Large intestine (tissue), 3 donors: ENCODE measurements at regions not wholly inside any gene's neighbourhood (a gene's known extent, or its start where the extent isn't known, plus 50 kb on each side); places are given as distances from the start of the nearest gene placed in this dataset.

Experiments used
- DNase-seq, 2 donors: peaks; one replicate each; pipeline versions ENCODE4 v3.0.0 to v3.0.0-alpha.2; 2013
- H3K27ac ChIP-seq: one replicate; pipeline ENCODE4 v1.5.1; 2013; ENCODE audit warnings: low read length
- H3K27me3 ChIP-seq: 2 replicates; pipeline ENCODE4 v1.6.1; 2013; ENCODE audit warnings: low read length; ENCODE audit not compliant: control insufficient read depth, insufficient read depth
- H3K36me3 ChIP-seq: 2 replicates; pipeline ENCODE4 v1.6.1; 2013; ENCODE audit warnings: low read length; ENCODE audit not compliant: control insufficient read depth, insufficient read depth
- H3K4me1 ChIP-seq: one replicate; pipeline ENCODE4 v1.6.1; 2013; ENCODE audit warnings: low read length; ENCODE audit not compliant: control insufficient read depth, insufficient read depth
- H3K4me3 ChIP-seq: one replicate; pipeline ENCODE4 v1.5.1; 2013; ENCODE audit warnings: low read length
- H3K9me3 ChIP-seq: one replicate; pipeline ENCODE4 v1.6.1; 2013; ENCODE audit warnings: mild to moderate bottlenecking, low read depth, low read length, moderate library complexity; ENCODE audit not compliant: control insufficient read depth
- WGBS: methylation state at CpG from one replicate; pipeline ENCODE4 v1.1.5; 2013; ENCODE audit warnings: low lambda C conversion rate; ENCODE audit not compliant: insufficient coverage; 5-methylcytosine and 5-hydroxymethylcytosine counted together

DNA sequence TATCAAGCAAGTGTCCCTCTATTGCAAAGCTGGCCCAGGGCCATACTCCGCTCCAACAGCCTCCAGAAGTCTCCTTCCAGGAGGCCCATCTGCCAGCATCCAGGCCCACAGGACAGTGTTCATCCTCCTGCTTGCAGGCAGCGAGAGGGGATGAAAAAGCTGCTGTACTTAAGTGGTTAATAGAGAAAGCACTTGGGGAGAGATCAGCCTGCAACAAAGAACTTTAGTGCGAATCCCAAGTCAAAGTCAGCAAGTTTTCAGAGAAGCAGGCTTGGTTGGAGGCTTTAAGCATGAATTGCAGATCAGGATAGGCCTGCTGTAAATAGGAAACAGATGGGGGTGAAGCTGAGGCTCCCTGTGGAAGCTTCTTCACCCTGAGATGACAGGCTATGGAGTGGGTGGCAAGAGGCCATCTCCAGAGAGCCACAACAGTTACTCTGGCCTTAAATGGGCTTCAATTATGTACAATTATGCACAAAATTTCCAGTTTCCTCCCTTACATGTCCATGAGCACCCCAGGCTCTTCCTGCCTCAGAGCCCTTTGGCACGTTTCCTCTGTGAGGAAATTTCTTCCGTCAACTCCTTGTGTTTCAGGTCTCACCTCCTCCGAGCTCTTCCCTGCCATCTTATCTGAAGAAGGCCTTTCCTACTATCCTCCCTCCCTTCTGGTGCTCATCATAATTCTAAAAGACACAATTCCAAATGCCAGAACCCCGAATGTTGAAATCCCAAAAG, 98.0 kb upstream of the NR3C1 start:
- H3K4me1 ChIP-seq: peaks cover 16% of the 10 kb centered on the region
- H3K9me3 ChIP-seq: no peaks in the 10 kb centered on the region
- no peaks in the 10 kb centered on the region for H3K27me3 ChIP-seq
- no peak for DNase-seq
- no peak overlapping the region for H3K27ac ChIP-seq
- 100% methylated on average over 1 of the region's 7 CpGs for WGBS
- no peaks in the 10 kb centered on the region for H3K36me3 ChIP-seq
- H3K4me3 ChIP-seq: no peak overlapping the region

DNA sequence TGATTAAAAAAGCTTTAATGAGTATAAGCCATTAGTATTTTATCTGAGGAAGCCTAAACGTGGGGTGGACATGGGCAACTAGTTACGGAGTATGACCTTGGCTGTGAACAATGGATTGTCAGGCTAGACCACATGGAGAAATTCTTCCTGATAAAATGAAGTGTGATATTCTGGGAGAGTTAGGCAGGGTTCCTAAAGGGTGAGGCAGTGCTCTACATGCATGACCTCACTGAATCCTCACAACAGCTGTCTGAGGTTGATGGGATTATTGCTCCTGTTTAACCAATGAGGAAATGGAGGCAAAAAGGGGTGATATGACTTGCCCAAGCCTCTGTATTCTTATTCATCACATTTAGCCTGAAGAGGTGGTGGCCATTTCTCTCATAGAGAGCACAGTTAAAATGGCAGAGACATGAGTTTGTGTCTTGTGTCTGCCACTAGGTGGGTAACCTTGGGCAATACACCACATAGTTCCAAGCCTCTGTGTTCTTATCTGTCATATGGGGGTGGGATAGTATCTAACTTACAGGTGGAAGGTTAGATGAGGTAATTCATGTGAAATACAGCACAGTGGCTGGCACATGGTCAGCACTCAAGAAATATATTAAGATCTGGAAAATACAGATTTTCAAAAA, 96.1 kb upstream of the NR3C1 start:
- Histone ChIP-seq H3K36me3 (no peaks in the 10 kb centered on the region), H3K4me3 (no peak overlapping the region), H3K27me3 (no peaks in the 10 kb centered on the region), H3K9me3 (no peaks in the 10 kb centered on the region), H3K27ac (no peak overlapping the region), H3K4me1 (peaks cover 8% of the 10 kb centered on the region)
- WGBS: 71% methylated on average over 2 of the region's 2 CpGs
- no peak for DNase-seq

DNA sequence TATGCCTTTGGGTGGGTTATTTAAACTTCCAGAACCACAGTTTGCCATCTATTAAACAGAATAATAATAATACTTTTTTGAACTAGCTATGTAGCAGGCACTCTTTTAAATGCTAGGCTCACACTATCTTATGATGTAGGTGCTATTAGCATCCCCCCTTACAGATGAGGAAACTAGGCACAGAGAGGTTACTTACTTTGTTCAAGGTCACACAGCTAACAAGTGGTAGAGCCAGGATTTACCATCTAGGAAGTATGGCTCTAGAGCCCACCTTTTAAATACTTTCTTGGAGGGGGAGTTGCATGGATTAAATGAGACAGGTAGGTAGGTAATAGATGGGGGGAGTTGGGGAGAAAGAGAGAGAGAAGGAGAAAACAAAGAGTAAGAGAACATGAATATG, 95.3 kb upstream of the NR3C1 start:
- no peak for DNase-seq
- H3K4me3 ChIP-seq: no peak overlapping the region
- peaks cover 8% of the 10 kb centered on the region for H3K4me1 ChIP-seq
- H3K27ac ChIP-seq: no peak overlapping the region
- no peaks in the 10 kb centered on the region for H3K27me3 ChIP-seq
- H3K9me3 ChIP-seq: no peaks in the 10 kb centered on the region
- no peaks in the 10 kb centered on the region for H3K36me3 ChIP-seq

DNA sequence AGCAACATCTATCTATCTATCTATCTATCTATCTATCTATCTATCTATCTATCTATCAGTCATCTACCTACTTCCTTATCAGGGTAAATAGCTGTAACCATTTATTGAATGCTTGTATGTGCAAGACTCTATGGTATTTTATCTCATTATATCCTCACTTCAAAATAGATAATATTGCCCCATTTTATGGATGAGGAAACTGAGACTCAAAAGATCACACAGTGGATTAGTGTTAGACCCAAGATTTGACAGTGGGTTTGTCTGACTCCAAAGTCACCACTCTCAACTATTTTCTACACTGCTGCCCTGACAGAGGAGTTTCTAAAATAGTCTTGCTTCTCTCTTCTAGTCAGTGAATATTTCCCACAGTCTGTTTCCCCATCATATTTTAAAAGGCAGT, 94.3 kb upstream of the NR3C1 start:
- no peak for DNase-seq
- peaks cover 8% of the 10 kb centered on the region for H3K4me1 ChIP-seq
- H3K27ac ChIP-seq: no peak overlapping the region
- H3K4me3 ChIP-seq: no peak overlapping the region
- H3K36me3 ChIP-seq: no peaks in the 10 kb centered on the region
- no peaks in the 10 kb centered on the region for H3K9me3 ChIP-seq
- H3K27me3 ChIP-seq: no peaks in the 10 kb centered on the region

DNA sequence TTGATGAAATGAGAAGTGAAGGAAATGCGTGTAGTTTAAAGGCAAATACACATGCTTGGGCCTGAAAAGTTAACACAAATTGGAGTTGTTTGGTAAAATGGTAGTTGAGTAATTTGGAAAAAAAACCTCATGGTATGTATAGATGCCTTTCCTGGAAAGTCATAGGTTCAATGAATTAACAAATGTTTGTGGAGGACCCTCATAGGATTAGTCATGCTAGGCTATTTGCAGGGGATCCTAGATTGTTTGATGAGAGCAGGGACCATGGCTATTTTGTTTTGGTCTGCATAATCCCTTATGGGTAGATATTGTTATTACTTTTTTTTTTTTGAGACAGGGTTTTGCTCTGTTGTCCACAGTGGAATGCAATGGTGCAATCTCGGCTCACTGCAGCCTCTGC, 93.5 kb upstream of the NR3C1 start:
- no CpG with 5 or more reads among the region's 2 CpGs for WGBS
- Histone ChIP-seq H3K4me3 (no peak overlapping the region), H3K27ac (no peak overlapping the region), H3K36me3 (no peaks in the 10 kb centered on the region), H3K27me3 (no peaks in the 10 kb centered on the region), H3K4me1 (peaks cover 8% of the 10 kb centered on the region), H3K9me3 (no peaks in the 10 kb centered on the region)
- no peak for DNase-seq

DNA sequence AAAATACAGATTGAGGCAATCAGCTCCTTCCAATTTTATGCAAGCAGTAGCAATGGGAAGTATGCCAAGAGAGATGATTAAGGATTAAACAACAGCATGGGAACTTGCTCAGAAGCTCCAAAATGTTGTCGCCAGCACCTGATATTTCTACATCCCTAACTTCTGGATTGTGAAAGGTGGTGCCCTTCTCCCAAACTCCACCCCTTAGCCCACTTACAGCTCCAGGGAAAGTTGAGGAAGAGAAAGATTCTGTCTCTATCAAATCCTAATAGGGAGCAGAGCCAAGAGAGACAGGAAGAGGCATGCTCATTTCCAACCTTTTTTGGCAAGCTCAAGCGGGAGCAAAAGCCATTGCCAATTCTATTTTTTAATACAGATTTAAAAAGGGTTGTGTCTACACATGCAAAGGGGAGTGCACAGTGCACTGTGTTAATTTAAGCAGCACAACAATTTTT, 92.4 kb upstream of the NR3C1 start:
- Histone ChIP-seq H3K27ac (no peak overlapping the region), H3K27me3 (no peaks in the 10 kb centered on the region), H3K36me3 (no peaks in the 10 kb centered on the region), H3K9me3 (no peaks in the 10 kb centered on the region), H3K4me3 (no peak overlapping the region), H3K4me1 (peaks cover 1% of the 10 kb centered on the region)
- DNase-seq: peak in 1 of 2 donors; percentile 24
- no CpG with 5 or more reads among the region's 2 CpGs for WGBS

DNA sequence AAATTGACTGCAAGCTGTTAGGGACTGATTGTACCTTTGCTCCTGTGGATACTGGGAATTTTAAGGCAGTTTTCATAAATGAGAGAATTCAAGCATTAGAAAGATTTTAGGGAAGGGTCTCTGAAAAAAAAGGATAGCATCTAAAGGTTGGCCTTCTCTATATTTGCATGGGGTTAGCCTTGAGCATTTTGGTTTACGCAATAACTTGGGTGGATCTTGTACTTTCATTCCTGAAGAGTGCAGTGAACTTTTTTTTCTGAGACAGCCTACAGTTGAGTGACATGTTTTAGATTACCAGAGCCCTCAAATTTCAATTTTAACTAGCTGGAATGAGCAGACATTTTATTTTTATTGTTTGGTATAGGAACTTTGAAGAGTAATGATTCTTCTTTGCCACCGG, 91.6 kb upstream of the NR3C1 start:
- Histone ChIP-seq H3K4me3 (no peak overlapping the region), H3K4me1 (no peaks in the 10 kb centered on the region), H3K36me3 (no peaks in the 10 kb centered on the region), H3K27me3 (no peaks in the 10 kb centered on the region), H3K9me3 (no peaks in the 10 kb centered on the region), H3K27ac (no peak overlapping the region)
- DNase-seq: peak; percentile 26 to 57
- WGBS: 100% methylated on average over 1 of the region's 2 CpGs

DNA sequence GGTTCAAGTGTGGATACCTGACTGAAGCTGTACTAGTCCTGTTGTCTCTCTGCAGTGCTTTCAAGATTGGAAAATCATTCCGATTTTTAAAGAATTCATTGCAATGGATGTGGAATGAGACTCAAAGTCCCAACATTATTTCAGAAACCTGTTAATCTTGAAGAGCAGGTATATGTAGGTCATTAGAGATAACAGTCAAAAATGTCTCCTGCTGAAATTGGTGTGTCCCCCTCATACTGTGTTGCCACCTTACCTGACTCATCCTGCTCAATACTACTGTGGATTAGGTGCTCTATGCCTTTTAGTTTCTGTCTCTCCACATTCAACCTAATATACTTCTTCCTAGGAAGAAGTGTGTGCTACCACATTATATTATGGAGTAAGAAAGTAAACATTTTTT, 91.1 kb upstream of the NR3C1 start:
- no peaks in the 10 kb centered on the region for H3K36me3 ChIP-seq
- no peak for DNase-seq
- no peak overlapping the region for H3K27ac ChIP-seq
- no CpG with 5 or more reads among the region's 1 CpG for WGBS
- H3K4me3 ChIP-seq: no peak overlapping the region
- H3K27me3 ChIP-seq: no peaks in the 10 kb centered on the region
- H3K9me3 ChIP-seq: no peaks in the 10 kb centered on the region
- H3K4me1 ChIP-seq: no peaks in the 10 kb centered on the region

DNA sequence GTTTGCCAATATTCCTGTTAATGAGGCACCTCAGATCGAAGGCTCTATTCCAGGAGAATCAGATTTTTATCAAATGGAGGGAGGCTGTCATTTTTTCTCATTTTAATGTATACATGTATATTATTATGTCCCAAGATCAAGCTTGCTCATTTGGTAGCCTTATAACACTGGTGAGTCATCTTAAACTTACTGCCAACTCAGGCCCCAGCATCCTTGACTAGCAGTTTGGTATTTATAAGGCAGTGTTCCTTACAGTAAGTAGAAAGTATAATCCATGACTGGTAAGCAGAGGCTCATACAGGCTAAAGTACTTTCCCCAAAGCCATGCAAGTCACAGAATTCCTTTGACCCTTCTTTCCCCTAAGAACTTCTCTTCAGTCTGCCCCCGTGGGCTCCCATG, 90.7 kb upstream of the NR3C1 start:
- no CpG with 5 or more reads among the region's 2 CpGs for WGBS
- H3K4me3 ChIP-seq: no peak overlapping the region
- no peaks in the 10 kb centered on the region for H3K4me1 ChIP-seq
- no peak for DNase-seq
- H3K9me3 ChIP-seq: no peaks in the 10 kb centered on the region
- no peaks in the 10 kb centered on the region for H3K27me3 ChIP-seq
- no peak overlapping the region for H3K27ac ChIP-seq
- H3K36me3 ChIP-seq: no peaks in the 10 kb centered on the region

DNA sequence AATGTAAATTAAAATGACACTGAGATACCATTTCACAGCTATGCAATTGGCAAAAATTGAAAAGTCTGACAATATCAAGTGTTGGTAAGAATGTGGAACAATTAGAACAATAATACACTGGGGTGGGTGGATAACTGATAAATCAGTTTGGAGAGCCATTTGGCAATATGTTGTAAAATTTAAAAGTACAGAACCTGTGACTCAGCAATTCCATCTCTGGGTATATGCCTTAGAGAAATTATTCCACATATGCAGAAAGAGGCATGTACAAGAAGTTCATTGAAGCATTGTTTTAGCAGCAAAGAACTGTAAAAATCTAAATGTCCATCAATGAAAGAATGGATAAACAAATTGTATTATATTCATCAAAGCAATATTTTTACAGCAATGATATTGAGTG, 89.3 kb upstream of the NR3C1 start:
- Histone ChIP-seq H3K27ac (no peak overlapping the region), H3K4me1 (no peaks in the 10 kb centered on the region), H3K9me3 (no peaks in the 10 kb centered on the region), H3K27me3 (no peaks in the 10 kb centered on the region), H3K4me3 (no peak overlapping the region), H3K36me3 (no peaks in the 10 kb centered on the region)
- no peak for DNase-seq

DNA sequence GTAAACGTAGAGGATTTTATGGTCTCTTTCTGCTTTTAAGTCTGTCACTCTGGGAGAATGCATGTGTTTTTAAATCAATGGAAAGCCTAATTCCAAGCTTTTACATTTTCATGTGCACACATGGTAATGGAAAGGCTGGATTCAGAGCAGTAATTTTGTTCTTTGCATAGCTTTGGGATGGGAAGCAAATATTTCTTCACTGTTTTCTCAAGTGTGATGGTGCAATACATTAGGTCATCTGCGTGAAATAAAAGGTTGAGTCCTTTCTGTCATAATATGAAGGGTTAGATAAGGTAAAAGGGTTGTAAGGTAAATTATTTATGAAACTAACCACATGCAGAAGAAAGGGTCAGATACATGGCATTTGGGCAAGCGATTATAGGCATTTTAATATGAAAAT, 88.2 kb upstream of the NR3C1 start:
- no peaks in the 10 kb centered on the region for H3K4me1 ChIP-seq
- no peaks in the 10 kb centered on the region for H3K27me3 ChIP-seq
- 92% methylated on average over 2 of the region's 3 CpGs for WGBS
- no peaks in the 10 kb centered on the region for H3K36me3 ChIP-seq
- no peak overlapping the region for H3K4me3 ChIP-seq
- H3K27ac ChIP-seq: no peak overlapping the region
- peak; percentile 29 to 48 for DNase-seq
- no peaks in the 10 kb centered on the region for H3K9me3 ChIP-seq
